Testis (tissue), 2 donors: ENCODE measurements at regions not wholly inside any gene's neighbourhood (a gene's known extent, or its start where the extent isn't known, plus 50 kb on each side); places are given as distances from the start of the nearest gene placed in this dataset.

ENCODE experiments used
- DNase-seq: peaks from one replicate; pipeline ENCODE4 v3.0.0-alpha.2; 2019
- H3K27ac ChIP-seq, 2 donors: fragments of 200-600 bp; sonication (generic); one replicate each; pipeline ENCODE4 v1.5.1; 2019
- H3K27me3 ChIP-seq: fragments of 200-600 bp; sonication (generic); one replicate; pipeline ENCODE4 v1.5.1; 2019
- H3K36me3 ChIP-seq: fragments of 200-600 bp; sonication (generic); one replicate; pipeline ENCODE4 v1.5.1; 2017; ENCODE audit warnings: low read depth; ENCODE audit errors: missing control alignments
- H3K4me1 ChIP-seq: fragments of 200-600 bp; sonication (generic); one replicate; pipeline ENCODE4 v1.5.1; 2019
- H3K4me3 ChIP-seq, 2 donors: fragments of 200-600 bp; sonication (generic); one replicate each; pipeline ENCODE4 v1.5.1; 2017 to 2019
- H3K9me3 ChIP-seq: fragments of 200-600 bp; sonication (generic); one replicate; pipeline ENCODE4 v1.5.1; 2017
- POLR2A ChIP-seq: fragments of 450-650 bp; IDR thresholded peaks from one replicate; pipeline ENCODE4 v1.6.1; 2017; ENCODE audit warnings: antibody characterized with exemption, mild to moderate bottlenecking, moderate library complexity
- WGBS, 2 donors: methylation state at CpG; one replicate each; pipeline ENCODE4 v1.1.5; 2018; 5-methylcytosine and 5-hydroxymethylcytosine counted together
- intact Hi-C: fragments of 100-400 bp; cut with DNase I; formaldehyde crosslinking; loops from one replicate; pipeline ENCODE4 v1.15.1; 2023; ENCODE audit warnings: low total_unique reads
- TF ChIP-seq, protein P1 (sequence below), 3 experiments: fragments of 450-650 bp in 2 of 3; fragments of 200-600 bp in 1 of 3; sonication (generic) in 1 of 3; IDR thresholded peaks; one replicate each; pipeline ENCODE4 v1.5.1; 2016 to 2019; ENCODE audit warnings: antibody characterized with exemption in 3 of 3, mild to moderate bottlenecking in 2 of 3, moderate library complexity in 1 of 3

DNA sequence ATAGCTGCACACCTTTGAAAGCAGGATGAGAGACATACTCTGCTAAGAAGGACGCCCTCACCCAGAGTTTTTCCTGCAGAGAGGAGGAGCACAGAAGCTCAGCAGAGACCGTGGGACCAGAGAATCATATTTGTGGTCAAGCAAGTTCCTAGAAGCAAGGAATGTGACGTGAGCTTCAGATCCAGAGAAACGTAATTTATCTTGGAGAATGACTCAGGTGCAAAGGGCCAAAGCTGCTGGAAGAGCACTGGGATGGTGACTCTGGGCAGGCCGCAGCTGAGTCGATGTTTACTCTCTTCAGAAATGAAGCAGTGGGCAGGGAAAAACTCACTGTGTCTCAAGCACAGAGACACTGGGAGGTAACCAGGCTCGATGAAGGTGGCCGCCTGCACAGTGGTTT is 50.1 kb upstream of the IGFBP2 start:
- no peak for TF ChIP-seq POLR2A
- TF ChIP-seq, protein P1, sequence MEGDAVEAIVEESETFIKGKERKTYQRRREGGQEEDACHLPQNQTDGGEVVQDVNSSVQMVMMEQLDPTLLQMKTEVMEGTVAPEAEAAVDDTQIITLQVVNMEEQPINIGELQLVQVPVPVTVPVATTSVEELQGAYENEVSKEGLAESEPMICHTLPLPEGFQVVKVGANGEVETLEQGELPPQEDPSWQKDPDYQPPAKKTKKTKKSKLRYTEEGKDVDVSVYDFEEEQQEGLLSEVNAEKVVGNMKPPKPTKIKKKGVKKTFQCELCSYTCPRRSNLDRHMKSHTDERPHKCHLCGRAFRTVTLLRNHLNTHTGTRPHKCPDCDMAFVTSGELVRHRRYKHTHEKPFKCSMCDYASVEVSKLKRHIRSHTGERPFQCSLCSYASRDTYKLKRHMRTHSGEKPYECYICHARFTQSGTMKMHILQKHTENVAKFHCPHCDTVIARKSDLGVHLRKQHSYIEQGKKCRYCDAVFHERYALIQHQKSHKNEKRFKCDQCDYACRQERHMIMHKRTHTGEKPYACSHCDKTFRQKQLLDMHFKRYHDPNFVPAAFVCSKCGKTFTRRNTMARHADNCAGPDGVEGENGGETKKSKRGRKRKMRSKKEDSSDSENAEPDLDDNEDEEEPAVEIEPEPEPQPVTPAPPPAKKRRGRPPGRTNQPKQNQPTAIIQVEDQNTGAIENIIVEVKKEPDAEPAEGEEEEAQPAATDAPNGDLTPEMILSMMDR (IDR thresholded peaks at IDR 0.05): no peak
- Histone ChIP-seq H3K9me3 (no peaks in the 10 kb centered on the region), H3K4me3 (no peak overlapping the region), H3K4me1 (no peaks in the 10 kb centered on the region), H3K27ac (no peak overlapping the region), H3K36me3 (no peaks in the 10 kb centered on the region), H3K27me3 (no peaks in the 10 kb centered on the region)
- 85 to 92% methylated on average over 8 of the region's 8 CpGs for WGBS, 2 donors
- no peak for DNase-seq
- intact Hi-C loops: no loop called here
